Ovary (tissue), 7 donors: ENCODE measurements at regions not wholly inside any gene's neighbourhood (a gene's known extent, or its start where the extent isn't known, plus 50 kb on each side); places are given as distances from the start of the nearest gene placed in this dataset.
"Not testable (repeated sequence)": the region's sequence is repeated elsewhere in the genome, so short reads cannot be mapped to it uniquely, and the experiment has no call there.

Source experiments
- DNase-seq, 5 donors: peaks; one replicate each; pipeline ENCODE4 v3.0.0-alpha.2; 2019 to 2020
- H3K27ac ChIP-seq, 2 donors: fragments of 200-600 bp; one replicate each; pipeline versions ENCODE4 v1.5.1 to v1.8.0; 2019 to 2022
- H3K27me3 ChIP-seq: fragments of 200-600 bp; one replicate; pipeline ENCODE4 v1.8.0; 2022
- H3K36me3 ChIP-seq: fragments of 200-600 bp; sonication (generic); one replicate; pipeline ENCODE4 v1.5.1; 2019
- H3K4me1 ChIP-seq: one replicate; pipeline ENCODE4 v1.8.1; 2013; ENCODE audit warnings: mild to moderate bottlenecking, moderate library complexity; ENCODE audit not compliant: insufficient read depth
- H3K4me3 ChIP-seq: fragments of 200-600 bp; sonication (generic); one replicate; pipeline ENCODE4 v1.5.1; 2017
- H3K9me3 ChIP-seq, 2 donors: fragments of 200-600 bp in 1 of 2; sonication (generic) in 1 of 2; one replicate each; pipeline versions ENCODE4 v1.5.1 to v1.8.1; 2013 to 2019; ENCODE audit warnings: mild to moderate bottlenecking in 1 of 2, moderate library complexity in 1 of 2
- EP300 ChIP-seq: sonication (generic); formaldehyde crosslinking; IDR thresholded peaks from one replicate; pipeline ENCODE4 v1.6.1; 2017; ENCODE audit warnings: antibody characterized with exemption
- POLR2A ChIP-seq: fragments of 450-650 bp; IDR thresholded peaks from one replicate; pipeline ENCODE4 v1.6.1; 2017; ENCODE audit warnings: antibody characterized with exemption, mild to moderate bottlenecking, moderate library complexity
- WGBS, 3 donors: extraction: QIAGEN DNeasy Blood & Tissue Kit in 1 of 3; methylation state at CpG; one replicate each; pipeline versions ENCODE4 v1.1.5 to v1.1.7; 2013 to 2017; 5-methylcytosine and 5-hydroxymethylcytosine counted together
- intact Hi-C, 4 donors: fragments of 100-400 bp; cut with DNase I; formaldehyde crosslinking; loops; one replicate each; pipeline versions ENCODE4 v1.11.0 to v1.15.1; 2022 to 2023
- TF ChIP-seq, protein P1 (sequence below), 3 donors: fragments of 450-650 bp in 2 of 3; fragments of 200-600 bp in 1 of 3; IDR thresholded peaks; one replicate each; pipeline versions ENCODE4 v1.5.1 to v1.8.0; 2016 to 2022; ENCODE audit warnings: antibody characterized with exemption in 3 of 3, mild to moderate bottlenecking in 1 of 3
- donor health status: DM: no; HTN: no; CAD: no; lungs with moderate emphysema.
- donor health status: DM: no; HTN: no; CAD: no.
- donor health status: Bipolar disorder and iron deficiency.
- donor health status: DM: no; HTN: no; CAD: no.
- donor health status: DM: yes; HTN: yes; CAD: no.

DNA sequence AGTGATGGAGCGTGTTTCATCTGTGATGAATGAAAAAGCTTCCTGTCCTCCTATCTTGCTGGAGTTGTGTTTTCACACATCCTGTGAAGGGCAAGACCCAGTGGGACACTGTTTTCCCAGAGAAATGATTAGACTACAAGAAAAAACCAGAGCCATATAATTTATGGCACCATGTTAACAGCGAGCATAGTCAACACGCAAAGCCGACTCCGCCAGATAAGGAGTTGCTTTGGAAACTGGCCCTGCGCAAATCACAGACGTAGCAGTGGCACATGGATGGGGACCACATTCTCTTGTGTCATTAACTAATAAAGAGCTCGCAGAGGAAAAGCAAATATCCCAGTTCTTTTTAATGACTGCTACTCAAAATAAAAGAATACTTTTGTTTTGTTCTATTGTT lies 471.2 kb upstream of the RUNX1 start:
- H3K36me3 ChIP-seq = no peaks in the 10 kb centered on the region
- no peaks in the 10 kb centered on the region for H3K27me3 ChIP-seq
- no peaks in the 10 kb centered on the region for H3K9me3 ChIP-seq
- no peak for DNase-seq
- TF ChIP-seq, protein P1, sequence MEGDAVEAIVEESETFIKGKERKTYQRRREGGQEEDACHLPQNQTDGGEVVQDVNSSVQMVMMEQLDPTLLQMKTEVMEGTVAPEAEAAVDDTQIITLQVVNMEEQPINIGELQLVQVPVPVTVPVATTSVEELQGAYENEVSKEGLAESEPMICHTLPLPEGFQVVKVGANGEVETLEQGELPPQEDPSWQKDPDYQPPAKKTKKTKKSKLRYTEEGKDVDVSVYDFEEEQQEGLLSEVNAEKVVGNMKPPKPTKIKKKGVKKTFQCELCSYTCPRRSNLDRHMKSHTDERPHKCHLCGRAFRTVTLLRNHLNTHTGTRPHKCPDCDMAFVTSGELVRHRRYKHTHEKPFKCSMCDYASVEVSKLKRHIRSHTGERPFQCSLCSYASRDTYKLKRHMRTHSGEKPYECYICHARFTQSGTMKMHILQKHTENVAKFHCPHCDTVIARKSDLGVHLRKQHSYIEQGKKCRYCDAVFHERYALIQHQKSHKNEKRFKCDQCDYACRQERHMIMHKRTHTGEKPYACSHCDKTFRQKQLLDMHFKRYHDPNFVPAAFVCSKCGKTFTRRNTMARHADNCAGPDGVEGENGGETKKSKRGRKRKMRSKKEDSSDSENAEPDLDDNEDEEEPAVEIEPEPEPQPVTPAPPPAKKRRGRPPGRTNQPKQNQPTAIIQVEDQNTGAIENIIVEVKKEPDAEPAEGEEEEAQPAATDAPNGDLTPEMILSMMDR (IDR thresholded peaks at IDR 0.05) = no peak
- TF ChIP-seq EP300 = no peak
- no peak for TF ChIP-seq POLR2A
- H3K4me1 ChIP-seq = no peaks in the 10 kb centered on the region
- intact Hi-C loops = no loop called here
- H3K27ac ChIP-seq = no peak overlapping the region
- H3K4me3 ChIP-seq = no peak overlapping the region
- WGBS, 3 donors = 50 to 67% (median 62%) methylated on average over 8 of the region's 8 CpGs

DNA sequence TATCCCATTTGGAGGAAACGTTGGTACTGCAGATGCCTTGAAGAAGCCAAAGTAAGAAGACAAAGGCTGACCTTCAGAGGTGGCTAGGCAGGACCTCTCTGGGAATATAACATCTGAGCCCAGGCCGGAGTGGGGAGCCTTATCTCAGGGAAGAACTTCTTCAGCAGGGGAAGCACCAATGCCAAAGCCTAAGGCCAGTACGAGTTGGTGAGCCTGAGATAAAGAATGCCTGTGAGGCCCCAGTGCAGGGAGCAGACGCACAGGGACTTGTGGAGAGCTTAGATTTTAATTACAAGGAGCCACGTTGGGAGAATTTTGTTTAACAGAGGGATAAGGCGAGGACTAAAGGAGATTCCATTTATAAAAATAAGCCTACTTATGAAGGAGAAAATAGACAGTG lies 468.8 kb upstream of the RUNX1 start:
- no peaks in the 10 kb centered on the region for H3K36me3 ChIP-seq
- no peaks in the 10 kb centered on the region for H3K4me1 ChIP-seq
- no peak overlapping the region for H3K4me3 ChIP-seq
- no peaks in the 10 kb centered on the region for H3K9me3 ChIP-seq
- WGBS, 3 donors = 69 to 86% (median 80%) methylated on average over 6 of the region's 6 CpGs
- no peaks in the 10 kb centered on the region for H3K27me3 ChIP-seq
- TF ChIP-seq, protein P1 (IDR thresholded peaks at IDR 0.05) = no peak
- TF ChIP-seq EP300 (no peak), POLR2A (no peak)
- intact Hi-C loops = no loop called here
- DNase-seq = no peak
- no peak overlapping the region for H3K27ac ChIP-seq

DNA sequence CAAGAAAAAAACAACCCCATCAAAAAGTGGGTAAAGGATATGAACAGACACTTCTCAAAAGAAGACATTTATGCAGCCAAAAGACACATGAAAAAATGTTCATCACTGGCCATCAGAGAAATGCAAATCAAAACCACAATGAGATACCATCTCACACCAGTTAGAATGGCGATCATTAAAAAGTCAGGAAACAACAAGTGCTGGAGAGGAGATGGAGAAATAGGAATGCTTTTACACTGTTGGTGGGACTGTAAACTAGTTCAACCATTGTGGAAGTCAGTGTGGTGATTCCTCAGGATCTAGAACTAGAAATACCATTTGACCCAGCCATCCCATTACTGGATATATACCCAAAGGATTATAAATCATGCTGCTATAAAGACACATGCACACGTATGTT lies 467.2 kb upstream of the RUNX1 start:
- H3K27me3 ChIP-seq, H3K4me1 ChIP-seq, H3K36me3 ChIP-seq, DNase-seq, intact Hi-C loops, H3K4me3 ChIP-seq, H3K9me3 ChIP-seq, H3K27ac ChIP-seq: not testable (repeated sequence)
- WGBS, 3 donors = 93 to 95% (median 93%) methylated on average over 2 of the region's 2 CpGs

DNA sequence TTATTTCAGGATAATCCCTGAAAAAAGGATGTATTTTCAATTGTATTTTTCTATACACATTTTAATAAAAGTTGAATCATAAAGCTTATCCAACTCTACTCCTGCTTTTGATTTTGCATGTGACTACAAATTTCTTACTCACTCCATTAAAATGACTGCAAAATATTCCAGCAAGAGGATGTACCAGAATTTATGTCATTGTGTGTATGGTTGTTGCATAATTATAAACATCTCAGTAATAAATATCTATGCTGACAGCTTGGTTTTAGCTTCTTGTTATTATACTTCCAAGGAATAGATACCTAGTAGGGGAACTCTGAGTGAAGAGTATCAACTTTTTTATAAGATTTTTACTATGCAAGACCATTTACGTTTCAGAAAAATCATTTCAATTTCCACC lies 463.2 kb upstream of the RUNX1 start:
- 91 to 98% (median 95%) methylated on average over 1 of the region's 1 CpG for WGBS, 3 donors
- H3K4me1 ChIP-seq = no peaks in the 10 kb centered on the region
- no peak for TF ChIP-seq POLR2A
- no peaks in the 10 kb centered on the region for H3K27me3 ChIP-seq
- intact Hi-C loops = no loop called here
- no peaks in the 10 kb centered on the region for H3K9me3 ChIP-seq
- H3K36me3 ChIP-seq = no peaks in the 10 kb centered on the region
- H3K27ac ChIP-seq = no peak overlapping the region
- no peak overlapping the region for H3K4me3 ChIP-seq
- no peak for DNase-seq

DNA sequence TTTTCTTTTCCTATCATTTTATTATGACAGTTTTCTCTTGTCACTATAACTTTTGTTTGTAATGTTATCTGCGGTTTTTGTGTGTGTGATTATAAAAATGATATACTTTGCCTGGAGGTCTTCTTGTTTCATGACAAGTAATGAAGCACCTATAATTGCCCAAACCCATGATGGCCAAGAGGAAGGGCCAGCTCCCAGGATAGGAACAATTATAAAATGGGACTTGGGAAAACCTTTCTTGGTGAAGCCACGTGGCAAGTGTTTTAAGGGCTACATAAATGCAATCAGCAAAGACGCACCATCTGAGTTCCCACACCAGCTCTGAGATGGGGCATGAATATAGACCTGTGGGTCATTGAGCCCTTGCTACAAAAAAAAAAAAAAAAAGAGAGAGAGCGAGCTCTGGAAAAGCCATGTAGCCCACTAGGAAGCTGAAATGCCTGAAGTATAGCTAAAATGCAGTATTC lies 462.6 kb upstream of the RUNX1 start:
- H3K27ac ChIP-seq = no peak overlapping the region
- no peaks in the 10 kb centered on the region for H3K27me3 ChIP-seq
- intact Hi-C loops = no loop called here
- 81 to 91% (median 85%) methylated on average over 4 of the region's 4 CpGs for WGBS, 3 donors
- H3K4me1 ChIP-seq = no peaks in the 10 kb centered on the region
- no peak for DNase-seq
- no peaks in the 10 kb centered on the region for H3K36me3 ChIP-seq
- H3K9me3 ChIP-seq = no peaks in the 10 kb centered on the region
- H3K4me3 ChIP-seq = no peak overlapping the region
- TF ChIP-seq EP300 (no peak), POLR2A (no peak)
- TF ChIP-seq, protein P1 (IDR thresholded peaks at IDR 0.05) = no peak
